HG03097 (cell line): ENCODE measurements at regions not wholly inside any gene's neighbourhood (a gene's known extent, or its start where the extent isn't known, plus 50 kb on each side); places are given as distances from the start of the nearest gene placed in this dataset.

Experiments
- ATAC-seq: cut with Tn5 transposase; IDR thresholded peaks from one replicate; pipeline ENCODE4 v1.9.1; 2021; ENCODE audit not compliant: unreplicated experiment, low FRiP score

DNA sequence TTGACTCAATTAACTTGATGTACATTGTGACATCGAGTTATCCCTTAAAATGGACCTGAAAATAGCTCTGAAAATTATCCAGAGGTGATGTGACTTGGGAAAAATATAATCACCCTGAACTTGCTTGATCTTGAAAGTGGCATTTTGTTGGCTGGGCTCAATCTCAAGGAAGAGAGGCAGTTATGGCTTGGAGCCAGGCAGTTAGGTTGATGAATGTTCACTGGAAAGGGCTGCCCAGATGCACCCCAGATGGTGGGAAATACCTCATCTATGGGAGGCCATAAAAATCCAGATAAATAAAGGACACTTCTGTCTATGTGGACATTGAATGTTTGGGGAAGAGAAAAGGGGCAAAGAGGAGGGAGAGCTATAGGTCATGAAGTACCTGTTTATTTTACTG is 55.7 kb upstream of the OR5AN1 start:
- no peak for ATAC-seq

DNA sequence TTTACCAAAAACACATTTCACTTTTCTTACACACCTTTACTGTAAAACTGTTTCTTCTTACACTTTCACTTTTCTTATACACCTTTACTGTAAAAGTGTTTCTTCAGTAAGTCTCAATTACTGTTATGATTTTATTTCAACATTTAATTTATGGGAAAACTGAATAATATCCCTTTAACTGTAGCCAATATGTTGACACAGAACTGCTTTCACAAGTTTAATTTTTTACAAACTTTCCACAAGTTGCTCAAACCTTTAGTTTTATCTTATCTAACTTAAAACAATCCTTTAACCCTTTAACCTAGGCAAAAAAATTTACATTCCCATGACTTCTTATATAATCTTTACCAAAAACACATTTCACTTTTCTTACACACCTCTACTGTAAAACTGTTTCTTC is 63.3 kb upstream of the OR5AN1 start:
- ATAC-seq = no peak

GRCh38 chr11:59292611-59293010 is 66.1 kb upstream of the OR5AN1 start:
- no peak for ATAC-seq

DNA sequence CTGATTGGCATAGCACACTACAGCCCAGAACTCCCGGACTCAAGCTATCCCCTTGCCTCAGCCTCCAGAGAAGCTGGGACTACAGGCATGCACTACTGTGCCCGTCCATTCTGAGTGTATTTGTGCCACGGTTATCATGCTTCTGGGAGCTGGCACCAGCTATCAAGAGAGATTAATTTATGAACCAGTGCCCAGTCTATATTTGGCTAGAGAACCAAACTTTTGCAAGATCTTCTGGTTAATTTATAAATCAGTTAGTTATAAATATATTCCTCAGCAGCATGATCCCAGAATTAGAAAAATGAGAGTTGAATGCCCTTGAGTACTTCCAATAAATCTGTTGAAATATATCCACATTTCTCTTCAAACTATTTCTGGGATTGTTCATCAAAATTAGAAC is 67.5 kb upstream of the OR5AN1 start:
- ATAC-seq = no peak

- ATAC-seq = no peak
These were observed 69.1 kb upstream of the OR5AN1 start for GRCh38 chr11:59289356-59290181.

DNA sequence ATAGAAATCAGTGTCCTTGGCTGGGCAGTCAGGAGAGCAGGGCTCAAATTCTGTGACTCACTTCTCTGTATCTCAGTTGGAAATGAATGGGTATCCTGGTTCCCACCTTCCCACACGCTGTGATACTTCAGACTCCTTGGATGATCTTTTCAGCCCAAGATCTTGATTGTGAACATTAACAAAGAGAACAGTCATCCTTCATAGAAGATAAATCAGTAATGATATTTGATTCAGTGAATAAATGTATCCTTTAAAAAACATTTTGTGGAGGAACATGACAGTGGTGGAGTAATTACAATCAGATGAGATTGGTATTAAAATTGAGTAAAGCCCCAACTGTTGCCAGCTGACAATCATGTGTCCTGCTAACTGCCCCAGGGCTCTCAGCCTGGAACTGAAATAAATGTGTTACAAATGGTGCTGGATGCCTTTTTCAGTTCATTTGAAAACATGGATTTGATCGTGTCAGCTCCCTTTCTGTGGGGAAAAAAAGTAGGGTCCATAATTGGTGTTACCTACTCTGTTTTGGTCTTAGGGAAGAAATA is 72.9 kb upstream of the OR5AN1 start:
- ATAC-seq = no peak

GRCh38 chr11:59284773-59285129 is 72.0 kb upstream of the MPEG1 start:
- no peak for ATAC-seq

- peak; percentile 51 for ATAC-seq
These were observed 71.4 kb upstream of the MPEG1 start for GRCh38 chr11:59283825-59284772.

GRCh38 chr11:59283311-59283710 is 70.6 kb upstream of the MPEG1 start:
- ATAC-seq = peak; percentile 10

DNA sequence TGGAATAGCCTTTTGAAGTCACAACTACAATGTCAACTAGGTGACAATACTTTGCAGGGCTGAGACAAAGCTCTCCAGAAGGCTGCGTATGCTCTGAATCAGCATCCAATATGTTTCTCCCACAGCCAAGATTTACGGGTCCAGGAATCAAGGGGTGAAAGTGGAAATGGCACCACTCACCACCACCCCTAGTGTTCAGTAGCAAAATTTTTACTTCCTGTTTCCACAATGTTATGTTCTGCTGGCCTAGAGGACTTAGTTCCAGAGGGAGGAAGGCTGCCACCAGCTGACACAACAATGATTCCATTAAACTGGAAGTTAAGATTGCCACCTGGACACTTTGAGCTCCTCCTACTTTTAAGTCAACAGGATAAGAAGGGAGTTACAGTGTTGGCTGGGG is 68.5 kb upstream of the MPEG1 start:
- no peak for ATAC-seq

- peak; percentile 97 for ATAC-seq
These were observed 60.7 kb upstream of the MPEG1 start for GRCh38 chr11:59273373-59273841.

GRCh38 chr11:59272771-59273372 is 60.1 kb upstream of the MPEG1 start:
- ATAC-seq = no peak

- no peak for ATAC-seq
These were observed 59.1 kb upstream of the MPEG1 start for GRCh38 chr11:59271811-59272327.

DNA sequence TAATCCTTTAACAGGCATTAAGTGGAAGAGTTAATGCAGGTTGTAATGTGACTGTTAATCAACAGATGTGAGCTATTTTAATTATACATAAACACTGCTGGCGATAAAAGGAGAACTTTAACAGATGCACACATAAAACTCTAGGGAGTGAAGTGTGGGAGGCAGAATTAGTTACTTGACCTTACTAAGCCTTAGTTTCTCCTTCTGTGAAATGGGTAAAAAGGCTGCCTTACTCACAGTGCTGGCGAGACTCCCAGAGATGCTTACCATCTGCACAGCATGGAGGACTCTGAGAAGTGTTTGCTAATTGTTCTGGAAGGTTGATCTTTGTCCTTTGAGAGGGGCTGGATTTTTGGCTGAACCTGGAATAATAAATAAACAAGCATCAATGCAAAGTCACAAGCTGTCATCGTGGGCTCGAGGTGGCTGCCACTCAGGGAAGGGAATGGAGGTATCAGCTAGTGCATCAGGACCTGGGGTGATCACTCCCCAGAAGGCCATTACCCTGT is 58.6 kb upstream of the MPEG1 start:
- no peak for ATAC-seq

DNA sequence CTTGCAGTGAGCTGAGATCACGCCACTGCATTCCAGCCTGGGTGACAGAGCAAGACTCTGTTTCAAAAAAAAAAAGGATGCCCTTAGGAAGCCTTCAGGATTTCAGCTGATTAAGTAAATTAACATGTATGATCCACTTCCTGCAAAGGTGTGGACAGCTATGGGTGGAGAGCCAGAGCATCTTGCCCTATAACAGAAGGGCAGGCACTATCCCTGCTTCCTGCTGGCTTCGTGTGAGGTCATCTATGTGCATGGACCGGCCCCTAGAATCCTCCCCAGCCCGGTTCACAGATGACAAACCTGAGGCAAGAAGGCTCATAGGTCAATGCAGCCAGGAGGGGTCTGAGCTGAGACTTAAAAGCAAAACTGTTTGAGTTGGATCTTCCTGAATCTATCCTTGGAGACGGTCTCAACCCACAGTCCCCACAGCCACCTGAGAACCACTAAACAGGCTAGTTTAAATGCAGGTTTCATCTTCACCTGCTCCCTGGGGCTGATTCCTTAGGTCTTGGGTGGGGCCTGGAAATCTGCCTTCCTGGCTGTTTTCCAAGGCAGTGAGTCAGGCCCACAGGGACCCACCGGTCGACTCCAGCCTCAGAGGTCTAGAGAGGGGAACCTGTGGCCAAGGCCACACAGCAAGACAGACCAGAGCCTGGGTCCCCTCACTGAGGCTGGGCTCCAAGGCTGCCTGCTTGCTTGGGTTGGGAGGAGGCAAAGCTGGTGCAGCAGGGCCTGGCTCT is 55.2 kb upstream of the MPEG1 start:
- no peak for ATAC-seq

GRCh38 chr11:59267196-59267595 is 54.5 kb upstream of the MPEG1 start:
- peak; percentile 66 for ATAC-seq

DNA sequence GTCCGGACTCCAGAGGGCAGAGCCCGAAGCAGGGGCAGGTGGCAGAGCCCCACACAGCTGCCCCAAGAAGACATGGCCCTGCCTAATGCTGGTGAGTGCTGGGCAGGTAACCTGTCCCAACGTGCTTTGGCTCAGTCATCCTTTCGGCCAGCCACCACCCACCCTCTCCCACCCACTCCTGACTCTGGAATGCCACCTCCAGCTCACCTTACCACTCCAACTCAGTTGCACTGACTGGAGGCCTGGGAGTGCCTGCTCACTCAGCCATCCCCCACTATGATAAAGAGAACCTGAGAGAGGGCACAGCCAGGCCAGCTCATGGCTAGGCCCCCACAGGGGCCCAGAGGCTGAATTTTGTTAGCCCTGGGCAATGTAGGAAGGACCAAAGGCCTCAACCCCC is 53.8 kb upstream of the MPEG1 start:
- no peak for ATAC-seq

- ATAC-seq = no peak
These were observed 53.0 kb upstream of the MPEG1 start for GRCh38 chr11:59265735-59266134.

- ATAC-seq = no peak
These were observed 52.0 kb upstream of the MPEG1 start for GRCh38 chr11:59264736-59265135.
